HEK293T (cell line): ENCODE measurements at regions not wholly inside any gene's neighbourhood (a gene's known extent, or its start where the extent isn't known, plus 50 kb on each side); places are given as distances from the start of the nearest gene placed in this dataset.

Experiments
- CTCF ChIA-PET: fragments of 350-600 bp; formaldehyde crosslinking; extraction: SDS; loops from one replicate; lab custom pipeline; 2021; ENCODE audit warnings: antibody characterized with exemption, inconsistent platforms; lab: Yijun Ruan, JAX
- POLR2A ChIA-PET: fragments of 350-600 bp; formaldehyde crosslinking; extraction: SDS; loops from one replicate; lab custom pipeline; 2020; ENCODE audit warnings: antibody characterized with exemption, inconsistent platforms; lab: Yijun Ruan, JAX
- DNase-seq: peaks from one replicate; pipeline ENCODE4 v3.0.0; 2012; ENCODE audit warnings: mixed read lengths; ENCODE audit errors: extremely low spot score
- ARNT ChIP-seq: fragments of 450-650 bp; IDR thresholded peaks from 2 replicates; pipeline ENCODE4 v1.6.1; 2017; ENCODE audit warnings: mild to moderate bottlenecking
- BHLHE40 ChIP-seq: fragments of 450-650 bp; IDR thresholded peaks from 2 replicates; pipeline ENCODE4 v1.6.1; 2016; ENCODE audit warnings: mild to moderate bottlenecking, moderate library complexity, borderline replicate concordance
- CTBP1 ChIP-seq: fragments of 450-650 bp; IDR thresholded peaks from 2 replicates; pipeline ENCODE4 v1.6.1; 2016; ENCODE audit warnings: borderline replicate concordance
- ELF4 ChIP-seq: fragments of 450-650 bp; IDR thresholded peaks from 2 replicates; pipeline ENCODE4 v1.6.1; 2017; ENCODE audit warnings: antibody characterized with exemption
- FOXA1 ChIP-seq: fragments of 450-650 bp; IDR thresholded peaks from 2 replicates; pipeline ENCODE4 v1.6.1; 2016; ENCODE audit warnings: mild to moderate bottlenecking
- FOXK2 ChIP-seq: fragments of 450-650 bp; IDR thresholded peaks from 2 replicates; pipeline ENCODE4 v1.6.1; 2016; ENCODE audit warnings: mild to moderate bottlenecking
- FOXM1 ChIP-seq: fragments of 450-650 bp; IDR thresholded peaks from 2 replicates; pipeline ENCODE4 v1.6.1; 2017; ENCODE audit warnings: mild to moderate bottlenecking, borderline replicate concordance
- HDGF ChIP-seq: fragments of 450-650 bp; IDR thresholded peaks from 2 replicates; pipeline ENCODE4 v1.6.1; 2017; ENCODE audit warnings: antibody characterized with exemption, borderline replicate concordance
- L3MBTL2 ChIP-seq: fragments of 450-650 bp; conservative IDR thresholded peaks from 2 replicates; pipeline ENCODE4 v1.6.1; 2016; ENCODE audit warnings: mild to moderate bottlenecking
- LEF1 ChIP-seq: fragments of 450-650 bp; IDR thresholded peaks from 2 replicates; pipeline ENCODE4 v1.6.1; 2017; ENCODE audit warnings: mild to moderate bottlenecking, borderline replicate concordance
- NFRKB ChIP-seq: fragments of 450-650 bp; IDR thresholded peaks from 2 replicates; pipeline ENCODE4 v1.6.1; 2016; ENCODE audit warnings: mild to moderate bottlenecking, moderate library complexity
- PKNOX1 ChIP-seq: fragments of 450-650 bp; IDR thresholded peaks from 2 replicates; pipeline ENCODE4 v1.6.1; 2016
- SP1 ChIP-seq: fragments of 450-650 bp; IDR thresholded peaks from 2 replicates; pipeline ENCODE4 v1.6.1; 2017
- SUZ12 ChIP-seq: fragments of 450-650 bp; IDR thresholded peaks from 2 replicates; pipeline ENCODE4 v1.6.1; 2016; ENCODE audit warnings: mild to moderate bottlenecking
- TARDBP ChIP-seq: fragments of 450-650 bp; IDR thresholded peaks from 2 replicates; pipeline ENCODE4 v1.6.1; 2016
- ZNF384 ChIP-seq: fragments of 450-650 bp; IDR thresholded peaks from 2 replicates; pipeline ENCODE4 v1.6.1; 2016

GRCh38 chr18:60267391-60268058, 105.0 kb downstream of the MC4R start:
- no peak for DNase-seq
- no peak for TF ChIP-seq PKNOX1
- TF ChIP-seq FOXK2 = no peak
- no peak for TF ChIP-seq BHLHE40
- TF ChIP-seq NFRKB = no peak
- TF ChIP-seq L3MBTL2 = no peak
- no peak for TF ChIP-seq HDGF
- no peak for TF ChIP-seq LEF1
- TF ChIP-seq FOXA1 = no peak
- TF ChIP-seq ARNT = no peak
- TF ChIP-seq TARDBP = no peak
- no peak for TF ChIP-seq SP1
- no peak for TF ChIP-seq ZNF384
- CTCF ChIA-PET = no interaction called here
- POLR2A ChIA-PET = no interaction called here

DNA sequence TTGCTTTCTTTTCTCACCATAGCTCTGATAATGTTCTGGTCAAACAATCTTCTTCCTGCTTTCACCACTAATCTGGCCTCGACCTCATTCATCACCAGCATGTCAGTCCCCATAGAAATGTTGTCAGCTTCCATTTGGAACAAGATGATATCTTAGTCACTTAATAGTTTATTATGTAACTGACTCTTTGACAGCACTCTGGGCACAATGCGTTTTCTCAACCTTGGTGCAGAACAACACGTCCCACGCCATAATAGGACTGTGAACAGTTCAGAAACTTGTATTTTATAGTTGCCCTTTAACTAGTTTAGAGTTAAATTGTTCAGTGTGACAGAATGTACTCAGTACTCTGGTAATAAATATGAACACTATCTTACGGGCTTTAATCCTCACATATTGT, 106.0 kb downstream of the MC4R start:
- no peak for DNase-seq
- TF ChIP-seq HDGF = no peak
- no peak for TF ChIP-seq ARNT
- no peak for TF ChIP-seq ELF4
- no peak for TF ChIP-seq SP1
- TF ChIP-seq LEF1 = no peak
- TF ChIP-seq BHLHE40 = no peak
- no peak for TF ChIP-seq FOXM1
- TF ChIP-seq FOXK2 = no peak
- no peak for TF ChIP-seq NFRKB
- TF ChIP-seq TARDBP = no peak
- TF ChIP-seq PKNOX1 = no peak
- TF ChIP-seq L3MBTL2 = no peak
- TF ChIP-seq SUZ12 = no peak
- no peak for TF ChIP-seq ZNF384
- TF ChIP-seq CTBP1 = no peak
- no peak for TF ChIP-seq FOXA1
- CTCF ChIA-PET = no interaction called here
- POLR2A ChIA-PET = no interaction called here

- ChIA-PET POLR2A (no interaction called here), CTCF (no interaction called here)
- DNase-seq = no peak
Measured at GRCh38 chr18:60259052-60259681, 113.4 kb downstream of the MC4R start.

GRCh38 chr18:60249388-60249787, 123.2 kb downstream of the MC4R start:
- DNase-seq = no peak
- POLR2A ChIA-PET = no interaction called here
- TF ChIP-seq FOXK2 (no peak), TARDBP (no peak), ARNT (no peak), LEF1 (no peak), CTBP1 (no peak), ELF4 (no peak), BHLHE40 (no peak), SUZ12 (no peak), NFRKB (no peak), FOXM1 (no peak), FOXA1 (no peak), L3MBTL2 (no peak), SP1 (no peak), ZNF384 (no peak), HDGF (no peak), PKNOX1 (no peak)
- CTCF ChIA-PET = no interaction called here

More at GRCh38 chr18:60259052-60259681, 113.4 kb downstream of the MC4R start:
- no peak for TF ChIP-seq SP1
- TF ChIP-seq BHLHE40 = no peak
- TF ChIP-seq CTBP1 = no peak
- TF ChIP-seq FOXA1 = no peak
- TF ChIP-seq FOXK2 = no peak
- no peak for TF ChIP-seq ARNT
- no peak for TF ChIP-seq L3MBTL2
- no peak for TF ChIP-seq PKNOX1
- no peak for TF ChIP-seq ZNF384
- TF ChIP-seq TARDBP = no peak
- TF ChIP-seq FOXM1 = no peak

DNA sequence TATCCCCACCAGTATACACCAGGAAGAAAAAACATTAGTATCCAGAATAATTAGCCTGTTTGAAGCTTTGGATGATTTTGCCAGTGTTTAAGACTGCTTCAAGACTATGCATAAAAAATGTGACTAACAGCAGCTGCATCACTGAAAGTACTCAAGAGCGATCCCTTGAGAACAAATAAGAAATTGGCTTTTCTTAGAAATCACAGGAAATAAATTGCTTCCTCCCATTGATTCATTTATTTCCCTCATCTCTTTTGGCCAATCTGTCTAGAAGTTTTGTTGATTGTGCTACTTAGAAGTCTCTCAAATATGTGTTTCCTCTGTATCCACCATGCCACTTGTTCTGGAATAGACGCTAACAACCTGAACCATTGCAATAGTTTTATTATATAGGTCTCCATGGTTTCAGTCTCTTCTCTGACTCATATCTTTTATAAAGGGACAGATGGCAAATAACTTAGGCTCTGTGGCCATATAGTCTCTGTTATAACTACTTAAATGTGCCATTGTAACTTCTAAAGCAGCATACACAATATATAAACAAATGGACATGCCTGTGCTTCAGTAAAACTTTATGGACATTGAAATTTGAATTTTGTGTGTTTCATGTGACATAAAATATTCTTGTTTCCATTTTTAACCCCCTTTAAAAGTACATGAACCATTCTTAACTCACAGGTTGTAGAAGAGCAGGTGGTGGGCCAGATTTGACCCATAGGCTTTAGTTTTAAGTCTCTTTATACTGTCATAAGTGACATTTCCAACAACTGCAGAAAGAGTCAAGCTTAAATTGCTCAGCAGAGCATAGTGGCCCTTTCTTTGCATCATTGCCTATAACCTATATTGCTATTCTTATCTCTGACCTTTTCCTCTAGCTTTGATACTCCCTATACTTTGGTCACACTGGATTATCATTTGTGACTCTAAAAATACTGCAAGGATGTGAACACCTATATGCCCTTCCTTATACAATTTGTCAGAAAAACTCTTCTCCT, 123.9 kb downstream of the MC4R start:
- no peak for DNase-seq
- ChIA-PET POLR2A (no interaction called here), CTCF (no interaction called here)
- TF ChIP-seq LEF1 = no peak
- TF ChIP-seq PKNOX1 = no peak
- no peak for TF ChIP-seq BHLHE40
- TF ChIP-seq NFRKB = no peak
- no peak for TF ChIP-seq ZNF384
- no peak for TF ChIP-seq L3MBTL2
- TF ChIP-seq FOXM1 = no peak
- TF ChIP-seq FOXA1 = no peak
- no peak for TF ChIP-seq SP1
- TF ChIP-seq FOXK2 = no peak
- no peak for TF ChIP-seq CTBP1
- TF ChIP-seq SUZ12 = no peak
- no peak for TF ChIP-seq HDGF
- no peak for TF ChIP-seq ELF4
- no peak for TF ChIP-seq TARDBP
- no peak for TF ChIP-seq ARNT
